ENCODE measurements at regions not wholly inside any gene's neighbourhood (a gene's known extent, or its start where the extent isn't known, plus 50 kb on each side); places are given as distances from the start of the nearest gene placed in this dataset.

- no peak for TF ChIP-seq CTCF (IDR thresholded peaks at IDR 0.05)
- TF ChIP-seq POLR2A (IDR thresholded peaks at IDR 0.05): no peak
These were observed 140.6 kb downstream of the TTLL2 start for GRCh38 chr6:167465482-167465881.

Measured in lower leg skin (tissue), 3 donors.